Smooth muscle cell (in vitro differentiated cells): ENCODE measurements at regions not wholly inside any gene's neighbourhood (a gene's known extent, or its start where the extent isn't known, plus 50 kb on each side); places are given as distances from the start of the nearest gene placed in this dataset.

Source experiments
- DNase-seq: peaks from one replicate; lab custom pipeline; 2025; ENCODE audit not compliant: unreplicated experiment; lab: John Stamatoyannopoulos, UW
- H2AFZ ChIP-seq: fragments of 200-600 bp; sonication (generic); 2 replicates; pipeline ENCODE4 v1.6.0; 2016; ENCODE audit warnings: antibody characterized with exemption, low read depth, mild to moderate bottlenecking
- H3F3A ChIP-seq: fragments of 200-600 bp; sonication (generic); 2 replicates; pipeline ENCODE4 v1.6.0; 2017; ENCODE audit warnings: antibody characterized with exemption, low read depth
- H3K27ac ChIP-seq: fragments of 200-600 bp; sonication (generic); 2 replicates; pipeline ENCODE4 v1.5.1; 2016; ENCODE audit warnings: low read depth, mild to moderate bottlenecking
- H3K27me3 ChIP-seq: fragments of 200-600 bp; sonication (generic); 2 replicates; pipeline ENCODE4 v1.6.1; 2016; ENCODE audit warnings: low read depth, mild to moderate bottlenecking
- H3K36me3 ChIP-seq: fragments of 200-600 bp; sonication (generic); 2 replicates; pipeline ENCODE4 v1.5.1; 2016; ENCODE audit warnings: low read depth
- H3K4me1 ChIP-seq: fragments of 200-600 bp; sonication (generic); 2 replicates; pipeline ENCODE4 v1.5.1; 2016; ENCODE audit warnings: low read depth
- H3K4me2 ChIP-seq: fragments of 200-600 bp; sonication (generic); 2 replicates; pipeline ENCODE4 v1.6.0; 2016; ENCODE audit warnings: mild to moderate bottlenecking
- H3K4me3 ChIP-seq: fragments of 200-600 bp; sonication (generic); 2 replicates; pipeline ENCODE4 v1.5.1; 2016; ENCODE audit warnings: mild to moderate bottlenecking
- H3K79me2 ChIP-seq: fragments of 200-600 bp; sonication (generic); 2 replicates; pipeline ENCODE4 v1.6.0; 2016; ENCODE audit warnings: low read depth, mild to moderate bottlenecking
- H3K9ac ChIP-seq: fragments of 200-600 bp; sonication (generic); 2 replicates; pipeline ENCODE4 v1.6.0; 2016; ENCODE audit warnings: low read depth
- H3K9me3 ChIP-seq: fragments of 200-600 bp; sonication (generic); replicated peaks from 2 replicates; pipeline ENCODE4 v1.5.1; 2016; ENCODE audit warnings: low read depth
- H4K20me1 ChIP-seq: fragments of 200-600 bp; sonication (generic); 2 replicates; pipeline ENCODE4 v1.6.0; 2016; ENCODE audit warnings: low read depth
- WGBS: methylation state at CpG from one replicate; pipeline ENCODE4 v1.1.7; 2016; ENCODE audit warnings: low lambda C conversion rate; 5-methylcytosine and 5-hydroxymethylcytosine counted together
- TF ChIP-seq, protein P1 (sequence below): fragments of 200-600 bp; sonication (generic); IDR thresholded peaks from 2 replicates; pipeline ENCODE4 v1.5.1; 2017; ENCODE audit warnings: borderline replicate concordance, mild to moderate bottlenecking, antibody characterized with exemption; ENCODE audit not compliant: insufficient read depth, poor library complexity, severe bottlenecking

GRCh38 chr18:34492652-34493051 lies 217.4 kb upstream of the DTNA start:
- H3K9me3 ChIP-seq: no peaks in the 10 kb centered on the region
- TF ChIP-seq, protein P1, sequence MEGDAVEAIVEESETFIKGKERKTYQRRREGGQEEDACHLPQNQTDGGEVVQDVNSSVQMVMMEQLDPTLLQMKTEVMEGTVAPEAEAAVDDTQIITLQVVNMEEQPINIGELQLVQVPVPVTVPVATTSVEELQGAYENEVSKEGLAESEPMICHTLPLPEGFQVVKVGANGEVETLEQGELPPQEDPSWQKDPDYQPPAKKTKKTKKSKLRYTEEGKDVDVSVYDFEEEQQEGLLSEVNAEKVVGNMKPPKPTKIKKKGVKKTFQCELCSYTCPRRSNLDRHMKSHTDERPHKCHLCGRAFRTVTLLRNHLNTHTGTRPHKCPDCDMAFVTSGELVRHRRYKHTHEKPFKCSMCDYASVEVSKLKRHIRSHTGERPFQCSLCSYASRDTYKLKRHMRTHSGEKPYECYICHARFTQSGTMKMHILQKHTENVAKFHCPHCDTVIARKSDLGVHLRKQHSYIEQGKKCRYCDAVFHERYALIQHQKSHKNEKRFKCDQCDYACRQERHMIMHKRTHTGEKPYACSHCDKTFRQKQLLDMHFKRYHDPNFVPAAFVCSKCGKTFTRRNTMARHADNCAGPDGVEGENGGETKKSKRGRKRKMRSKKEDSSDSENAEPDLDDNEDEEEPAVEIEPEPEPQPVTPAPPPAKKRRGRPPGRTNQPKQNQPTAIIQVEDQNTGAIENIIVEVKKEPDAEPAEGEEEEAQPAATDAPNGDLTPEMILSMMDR: no peak
- no peaks in the 10 kb centered on the region for H3K79me2 ChIP-seq
- H3K4me1 ChIP-seq: peaks cover 5% of the 10 kb centered on the region
- H3K27me3 ChIP-seq: peaks cover 18% of the 10 kb centered on the region
- no peaks in the 10 kb centered on the region for H4K20me1 ChIP-seq
- peak overlapping the region; percentile 93 for H3K4me2 ChIP-seq
- DNase-seq: no peak
- peak overlapping the region; percentile 72 for H3K4me3 ChIP-seq
- H2AFZ ChIP-seq: peak overlapping the region; percentile 90
- no peak overlapping the region for H3K9ac ChIP-seq
- H3F3A ChIP-seq: no peaks in the 10 kb centered on the region
- H3K27ac ChIP-seq: no peak overlapping the region
- no peaks in the 10 kb centered on the region for H3K36me3 ChIP-seq

- WGBS: under 1% methylated on average over 18 of the region's 18 CpGs
- Histone ChIP-seq H3K27me3 (peaks cover 18% of the 10 kb centered on the region), H3K9me3 (no peaks in the 10 kb centered on the region), H2AFZ (peak overlapping the region; percentile 90), H3K4me2 (peak overlapping the region; percentile 93), H3K36me3 (no peaks in the 10 kb centered on the region), H4K20me1 (no peaks in the 10 kb centered on the region), H3K9ac (peak overlapping the region; percentile 72), H3F3A (no peaks in the 10 kb centered on the region), H3K79me2 (no peaks in the 10 kb centered on the region), H3K4me3 (peak overlapping the region; percentile 72), H3K27ac (peak overlapping the region; percentile 54), H3K4me1 (peaks cover 5% of the 10 kb centered on the region)
- DNase-seq: peak; percentile 17
- TF ChIP-seq, protein P1: no peak
Measured at GRCh38 chr18:34493099-34493544, 217.0 kb upstream of the DTNA start.

DNA sequence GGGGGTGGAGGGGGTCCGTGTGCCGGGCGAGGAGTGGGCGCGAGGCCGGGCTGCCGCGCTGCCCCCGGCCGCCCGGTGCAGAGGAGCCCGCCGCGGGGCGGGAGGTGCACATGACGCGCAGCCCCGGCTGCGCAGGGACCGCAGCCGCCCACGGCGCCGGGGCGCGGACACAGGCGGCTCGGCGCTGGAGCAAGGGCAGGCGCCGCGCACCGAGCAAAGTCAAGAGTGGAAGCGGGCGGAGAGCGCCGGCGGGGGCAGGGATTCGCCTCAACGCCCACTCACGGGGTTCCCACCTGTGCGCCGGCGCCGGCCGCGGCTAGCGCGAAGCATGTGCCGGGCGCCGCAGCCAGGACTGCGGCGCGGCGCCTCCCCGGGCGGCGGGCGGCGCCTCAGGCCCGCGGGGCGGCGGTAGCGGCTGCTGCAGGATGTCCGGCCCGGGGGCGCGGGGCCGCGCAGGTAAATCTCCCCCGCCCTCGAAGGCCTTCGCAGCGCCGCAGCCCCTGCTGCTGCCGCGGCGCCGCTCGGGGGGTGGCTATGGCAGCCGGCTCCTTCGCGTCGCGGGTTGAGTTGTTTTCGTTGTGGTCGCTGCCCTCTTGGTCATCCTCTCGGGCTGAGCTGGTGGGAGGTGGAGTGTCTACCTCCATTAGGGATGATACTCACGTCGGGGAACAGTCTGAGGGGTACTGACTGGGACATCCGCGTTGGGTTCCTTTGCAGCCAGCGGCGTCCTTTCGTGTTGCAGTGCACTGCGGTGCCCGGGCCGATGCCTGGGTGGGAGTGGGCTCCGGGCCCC lies 216.3 kb upstream of the DTNA start:
- no peaks in the 10 kb centered on the region for H3K36me3 ChIP-seq
- H3K9ac ChIP-seq: peak overlapping the region; percentile 72
- H3K4me3 ChIP-seq: peak overlapping the region; percentile 72
- peak overlapping the region; percentile 90 for H2AFZ ChIP-seq
- H3K9me3 ChIP-seq: no peaks in the 10 kb centered on the region
- H3K27ac ChIP-seq: peak overlapping the region; percentile 54
- 2% methylated on average over 68 of the region's 101 CpGs for WGBS
- H3F3A ChIP-seq: no peaks in the 10 kb centered on the region
- peaks cover 5% of the 10 kb centered on the region for H3K4me1 ChIP-seq
- no peak for DNase-seq
- TF ChIP-seq, protein P1: no peak
- H3K79me2 ChIP-seq: no peaks in the 10 kb centered on the region
- peak overlapping the region; percentile 93 for H3K4me2 ChIP-seq
- H4K20me1 ChIP-seq: no peaks in the 10 kb centered on the region
- H3K27me3 ChIP-seq: peaks cover 18% of the 10 kb centered on the region

DNA sequence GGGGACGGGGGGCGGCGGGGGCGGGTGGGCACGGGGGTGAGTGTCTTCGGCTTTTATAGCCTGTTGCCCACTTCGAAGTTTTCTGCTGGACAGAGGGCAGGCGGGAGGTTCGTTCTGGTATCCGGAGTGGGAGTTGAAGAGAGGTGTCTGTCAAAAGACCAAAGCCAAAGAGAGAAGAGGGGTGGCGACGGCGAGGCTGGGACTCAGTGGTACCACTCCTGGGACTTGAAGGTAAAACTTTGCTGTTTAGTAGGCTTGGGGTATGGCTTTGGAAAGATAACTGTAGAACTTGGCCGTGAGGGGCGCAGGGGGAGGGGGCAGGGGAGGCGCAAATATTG lies 215.8 kb upstream of the DTNA start:
- Histone ChIP-seq H3K4me2 (peak overlapping the region; percentile 93), H3K9me3 (no peaks in the 10 kb centered on the region), H3K9ac (no peak overlapping the region), H3K27ac (no peak overlapping the region), H3K27me3 (peaks cover 18% of the 10 kb centered on the region), H3F3A (no peaks in the 10 kb centered on the region), H3K4me3 (peak overlapping the region; percentile 72), H3K4me1 (peaks cover 5% of the 10 kb centered on the region), H4K20me1 (no peaks in the 10 kb centered on the region), H3K79me2 (no peaks in the 10 kb centered on the region), H3K36me3 (no peaks in the 10 kb centered on the region), H2AFZ (no peak overlapping the region)
- TF ChIP-seq, protein P1: no peak
- WGBS: 8% methylated on average over 16 of the region's 16 CpGs
- no peak for DNase-seq
